ENCODE measurements at regions not wholly inside any gene's neighbourhood (a gene's known extent, or its start where the extent isn't known, plus 50 kb on each side); places are given as distances from the start of the nearest gene placed in this dataset.
"Not testable (repeated sequence)": the region's sequence is repeated elsewhere in the genome, so short reads cannot be mapped to it uniquely, and the experiment has no call there.

DNA sequence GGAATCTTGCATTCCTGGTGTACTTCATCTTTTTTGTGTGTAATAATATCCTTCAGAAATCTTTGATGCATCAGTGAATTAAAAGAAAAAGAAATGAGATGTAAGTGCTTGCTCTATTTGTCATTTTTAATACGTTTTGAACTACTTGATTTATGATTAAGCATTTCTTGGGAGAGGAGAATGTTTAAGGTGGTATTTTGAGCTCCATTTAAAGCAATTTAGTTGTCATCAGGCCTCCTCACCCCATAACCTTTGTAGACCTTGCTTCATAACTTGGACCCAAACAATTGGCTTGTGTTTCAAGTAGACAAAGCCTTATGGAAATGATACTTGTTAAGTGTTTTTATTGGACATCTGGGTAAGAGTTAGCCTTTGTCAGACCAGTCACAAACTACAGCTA is 87.1 kb upstream of the VEPH1 start:
- H3K9ac ChIP-seq (ENCODE audit: low read length): no peak overlapping the region

GRCh38 chr3:157589211-157589610 is 86.0 kb upstream of the VEPH1 start:
- no peaks in the 10 kb centered on the region for H3K4me1 ChIP-seq (ENCODE audit: insufficient read depth, low read length)
- H3K27me3 ChIP-seq (ENCODE audit: control insufficient read depth in 1 of 2, insufficient read depth in 2 of 2, low read length in 2 of 2): no peaks in the 10 kb centered on the region
- no peak overlapping the region for H3K4me3 ChIP-seq (ENCODE audit: low read depth in 1 of 2, low read length in 2 of 2)
- H3K9ac ChIP-seq (ENCODE audit: low read length): no peak overlapping the region
- H3K27ac ChIP-seq (ENCODE audit: low read depth, low read length): no peak overlapping the region
- no peaks in the 10 kb centered on the region for H3K9me3 ChIP-seq (ENCODE audit: low read length)
- H3K36me3 ChIP-seq (ENCODE audit: insufficient read depth, low read length): no peaks in the 10 kb centered on the region

More for the DNA sequence above, 87.1 kb upstream of the VEPH1 start:
- no peak overlapping the region for H3K27ac ChIP-seq (ENCODE audit: low read depth, low read length)
- no peaks in the 10 kb centered on the region for H3K9me3 ChIP-seq (ENCODE audit: low read length)
- no peaks in the 10 kb centered on the region for H3K27me3 ChIP-seq (ENCODE audit: control insufficient read depth in 1 of 2, insufficient read depth in 2 of 2, low read length in 2 of 2)
- no peaks in the 10 kb centered on the region for H3K36me3 ChIP-seq (ENCODE audit: insufficient read depth, low read length)
- H3K4me3 ChIP-seq (ENCODE audit: low read depth in 1 of 2, low read length in 2 of 2): no peak overlapping the region
- no peaks in the 10 kb centered on the region for H3K4me1 ChIP-seq (ENCODE audit: insufficient read depth, low read length)

- Histone ChIP-seq H3K4me1 (ENCODE audit: insufficient read depth, low read length) (no peaks in the 10 kb centered on the region), H3K36me3 (ENCODE audit: insufficient read depth, low read length) (no peaks in the 10 kb centered on the region)
Observed at GRCh38 chr3:157588386-157589060, 85.3 kb upstream of the VEPH1 start.

DNA sequence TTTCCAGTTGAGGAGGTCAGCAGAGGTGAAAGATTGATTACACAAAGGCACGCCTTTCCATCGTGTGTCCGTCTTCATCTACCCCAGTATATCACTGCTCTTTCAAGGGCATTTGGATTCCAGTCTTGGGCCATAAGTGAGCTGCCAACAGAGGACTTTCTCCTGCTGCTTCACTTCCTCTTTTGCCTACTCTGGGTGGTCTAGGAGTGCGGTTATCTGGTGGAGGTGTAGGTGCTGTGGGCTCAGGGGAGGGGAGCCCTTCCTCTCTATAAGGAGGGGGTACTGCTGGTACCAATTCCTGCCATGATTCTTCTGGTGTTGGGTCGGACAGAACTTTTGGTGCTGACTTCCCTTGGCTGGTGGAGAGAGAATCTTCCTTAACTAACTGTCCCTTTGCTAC is 83.1 kb upstream of the VEPH1 start:
- no peaks in the 10 kb centered on the region for H3K9me3 ChIP-seq (ENCODE audit: low read length)
- H3K36me3 ChIP-seq (ENCODE audit: insufficient read depth, low read length): no peaks in the 10 kb centered on the region
- no peaks in the 10 kb centered on the region for H3K27me3 ChIP-seq (ENCODE audit: control insufficient read depth in 1 of 2, insufficient read depth in 2 of 2, low read length in 2 of 2)
- H3K27ac ChIP-seq (ENCODE audit: low read depth, low read length): no peak overlapping the region
- H3K4me3 ChIP-seq (ENCODE audit: low read depth in 1 of 2, low read length in 2 of 2): no peak overlapping the region
- no peak overlapping the region for H3K9ac ChIP-seq (ENCODE audit: low read length)
- H3K4me1 ChIP-seq (ENCODE audit: insufficient read depth, low read length): no peaks in the 10 kb centered on the region

More at GRCh38 chr3:157588386-157589060, 85.3 kb upstream of the VEPH1 start:
- Histone ChIP-seq H3K9me3 (ENCODE audit: low read length) (no peaks in the 10 kb centered on the region), H3K4me3 (ENCODE audit: low read depth in 1 of 2, low read length in 2 of 2) (no peak overlapping the region), H3K27me3 (ENCODE audit: control insufficient read depth in 1 of 2, insufficient read depth in 2 of 2, low read length in 2 of 2) (no peaks in the 10 kb centered on the region), H3K9ac (ENCODE audit: low read length) (no peak overlapping the region), H3K27ac (ENCODE audit: low read depth, low read length) (no peak overlapping the region)

GRCh38 chr3:157585386-157585785 is 82.2 kb upstream of the VEPH1 start:
- H3K4me1 ChIP-seq (ENCODE audit: insufficient read depth, low read length): no peaks in the 10 kb centered on the region
- no peak overlapping the region for H3K27ac ChIP-seq (ENCODE audit: low read depth, low read length)
- H3K27me3 ChIP-seq (ENCODE audit: control insufficient read depth in 1 of 2, insufficient read depth in 2 of 2, low read length in 2 of 2): no peaks in the 10 kb centered on the region
- no peaks in the 10 kb centered on the region for H3K9me3 ChIP-seq (ENCODE audit: low read length)
- H3K4me3 ChIP-seq (ENCODE audit: low read depth in 1 of 2, low read length in 2 of 2): no peak overlapping the region
- H3K36me3 ChIP-seq (ENCODE audit: insufficient read depth, low read length): no peaks in the 10 kb centered on the region
- no peak overlapping the region for H3K9ac ChIP-seq (ENCODE audit: low read length)

DNA sequence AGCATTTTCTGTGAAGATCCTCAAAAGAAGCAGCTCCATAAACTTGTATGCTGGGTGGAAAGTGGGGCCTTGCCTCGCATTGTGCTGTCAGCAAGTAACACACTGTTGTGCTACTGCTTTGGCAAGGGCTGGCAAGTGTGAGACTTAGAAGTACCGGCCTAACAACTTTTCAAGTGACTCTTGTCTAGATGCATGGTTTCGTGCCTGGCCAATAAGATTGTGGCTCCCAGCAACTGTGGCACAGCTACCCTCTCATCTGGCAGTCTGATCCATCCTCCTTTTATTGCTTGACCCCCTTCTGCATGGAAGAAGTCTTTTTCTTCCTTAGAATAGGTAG is 79.4 kb upstream of the VEPH1 start:
- Histone ChIP-seq H3K36me3 (ENCODE audit: insufficient read depth, low read length) (no peaks in the 10 kb centered on the region), H3K4me1 (ENCODE audit: insufficient read depth, low read length) (no peaks in the 10 kb centered on the region), H3K4me3 (ENCODE audit: low read depth in 1 of 2, low read length in 2 of 2) (no peak overlapping the region), H3K9me3 (ENCODE audit: low read length) (no peaks in the 10 kb centered on the region), H3K27ac (ENCODE audit: low read depth, low read length) (no peak overlapping the region), H3K27me3 (ENCODE audit: control insufficient read depth in 1 of 2, insufficient read depth in 2 of 2, low read length in 2 of 2) (no peaks in the 10 kb centered on the region), H3K9ac (ENCODE audit: low read length) (no peak overlapping the region)

GRCh38 chr3:157581956-157582636 is 78.9 kb upstream of the VEPH1 start:
- not testable (repeated sequence) for H3K4me3 ChIP-seq (ENCODE audit: low read depth in 1 of 2, low read length in 2 of 2); H3K9me3 ChIP-seq (ENCODE audit: low read length); H3K36me3 ChIP-seq (ENCODE audit: insufficient read depth, low read length); H3K4me1 ChIP-seq (ENCODE audit: insufficient read depth, low read length); H3K9ac ChIP-seq (ENCODE audit: low read length); H3K27ac ChIP-seq (ENCODE audit: low read depth, low read length); H3K27me3 ChIP-seq (ENCODE audit: control insufficient read depth in 1 of 2, insufficient read depth in 2 of 2, low read length in 2 of 2)

DNA sequence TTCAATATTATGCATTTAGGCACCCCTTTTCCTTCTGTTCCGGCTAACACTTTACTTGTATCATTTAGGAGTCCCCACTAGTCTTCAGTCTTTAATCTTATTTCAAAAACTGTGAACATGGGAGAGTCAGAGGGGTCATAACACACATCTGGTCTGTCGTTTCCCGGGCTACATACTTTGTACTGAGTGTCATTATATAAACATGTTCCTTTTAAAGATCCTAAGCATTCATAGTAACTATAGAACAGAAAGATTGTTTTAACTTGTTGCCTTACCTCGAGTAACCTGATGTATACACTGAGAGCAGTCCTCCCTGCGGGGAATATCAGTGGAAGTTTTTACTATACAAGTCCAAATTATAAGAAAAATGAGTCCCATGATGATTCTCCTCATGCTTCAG is 78.2 kb upstream of the VEPH1 start:
- H3K9ac ChIP-seq (ENCODE audit: low read length): no peak overlapping the region
- H3K27me3 ChIP-seq (ENCODE audit: control insufficient read depth in 1 of 2, insufficient read depth in 2 of 2, low read length in 2 of 2): no peaks in the 10 kb centered on the region
- no peak overlapping the region for H3K27ac ChIP-seq (ENCODE audit: low read depth, low read length)
- no peaks in the 10 kb centered on the region for H3K4me1 ChIP-seq (ENCODE audit: insufficient read depth, low read length)
- H3K36me3 ChIP-seq (ENCODE audit: insufficient read depth, low read length): no peaks in the 10 kb centered on the region
- no peaks in the 10 kb centered on the region for H3K9me3 ChIP-seq (ENCODE audit: low read length)
- no peak overlapping the region for H3K4me3 ChIP-seq (ENCODE audit: low read depth in 1 of 2, low read length in 2 of 2)

GRCh38 chr3:157578181-157578580 is 75.0 kb upstream of the VEPH1 start:
- no peak overlapping the region for H3K27ac ChIP-seq (ENCODE audit: low read depth, low read length)
- H3K9me3 ChIP-seq (ENCODE audit: low read length): no peaks in the 10 kb centered on the region
- no peak overlapping the region for H3K4me3 ChIP-seq (ENCODE audit: low read depth in 1 of 2, low read length in 2 of 2)
- no peaks in the 10 kb centered on the region for H3K4me1 ChIP-seq (ENCODE audit: insufficient read depth, low read length)
- H3K9ac ChIP-seq (ENCODE audit: low read length): no peak overlapping the region
- no peaks in the 10 kb centered on the region for H3K27me3 ChIP-seq (ENCODE audit: control insufficient read depth in 1 of 2, insufficient read depth in 2 of 2, low read length in 2 of 2)
- H3K36me3 ChIP-seq (ENCODE audit: insufficient read depth, low read length): no peaks in the 10 kb centered on the region

DNA sequence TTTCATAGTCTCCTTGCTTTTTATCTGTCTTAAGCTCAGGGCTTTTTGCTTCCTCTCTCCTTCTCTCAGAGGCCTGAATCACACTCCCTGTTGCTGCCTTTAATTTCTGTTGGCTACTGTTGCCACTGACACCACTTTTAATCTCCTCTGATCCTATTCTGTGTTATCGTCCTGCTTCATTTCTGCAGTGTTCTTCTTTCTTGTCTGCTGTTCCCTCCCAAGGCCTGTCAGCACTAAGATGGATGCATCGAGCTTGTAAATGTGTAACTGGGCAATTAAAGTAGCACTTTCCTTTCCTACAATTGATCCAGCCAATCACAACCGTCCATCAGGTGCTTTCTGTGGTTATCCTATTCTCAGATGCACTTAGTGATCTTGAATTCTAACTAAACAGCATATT is 71.3 kb upstream of the VEPH1 start:
- no peaks in the 10 kb centered on the region for H3K4me1 ChIP-seq (ENCODE audit: insufficient read depth, low read length)
- H3K9ac ChIP-seq (ENCODE audit: low read length): no peak overlapping the region
- H3K27ac ChIP-seq (ENCODE audit: low read depth, low read length): no peak overlapping the region
- H3K9me3 ChIP-seq (ENCODE audit: low read length): no peaks in the 10 kb centered on the region
- H3K36me3 ChIP-seq (ENCODE audit: insufficient read depth, low read length): no peaks in the 10 kb centered on the region
- H3K27me3 ChIP-seq (ENCODE audit: control insufficient read depth in 1 of 2, insufficient read depth in 2 of 2, low read length in 2 of 2): no peaks in the 10 kb centered on the region
- no peak overlapping the region for H3K4me3 ChIP-seq (ENCODE audit: low read depth in 1 of 2, low read length in 2 of 2)

DNA sequence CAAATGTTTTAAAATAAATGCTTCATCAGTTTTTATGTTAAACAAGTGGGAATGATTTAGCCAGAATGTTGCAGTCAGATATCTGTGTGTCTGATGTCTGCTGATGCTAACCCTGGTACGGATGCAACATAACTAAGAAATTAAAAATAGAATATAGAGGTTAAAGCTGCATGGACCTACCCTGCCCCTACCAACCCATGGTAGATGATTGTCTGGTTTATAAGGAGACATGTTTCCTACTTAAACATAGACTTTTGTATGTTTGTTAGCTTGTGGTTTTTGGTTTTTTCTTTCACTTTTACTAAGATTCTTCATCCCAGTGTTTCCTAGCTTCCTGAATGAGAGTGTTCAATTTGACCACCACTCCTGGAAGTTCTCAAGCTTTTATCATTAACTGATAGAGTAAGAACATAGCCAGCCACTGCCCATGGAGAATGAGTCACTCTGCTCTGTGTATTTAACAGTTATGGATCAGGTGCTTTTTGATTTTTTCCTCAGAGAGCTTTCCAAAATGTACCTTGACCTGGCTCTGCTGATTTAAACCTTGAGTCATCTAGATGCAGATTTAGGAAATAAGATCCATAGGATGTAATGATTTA is 70.7 kb upstream of the VEPH1 start:
- Histone ChIP-seq H3K4me1 (ENCODE audit: insufficient read depth, low read length) (no peaks in the 10 kb centered on the region), H3K4me3 (ENCODE audit: low read depth in 1 of 2, low read length in 2 of 2) (no peak overlapping the region), H3K27ac (ENCODE audit: low read depth, low read length) (no peak overlapping the region), H3K36me3 (ENCODE audit: insufficient read depth, low read length) (no peaks in the 10 kb centered on the region), H3K27me3 (ENCODE audit: control insufficient read depth in 1 of 2, insufficient read depth in 2 of 2, low read length in 2 of 2) (no peaks in the 10 kb centered on the region), H3K9me3 (ENCODE audit: low read length) (no peaks in the 10 kb centered on the region), H3K9ac (ENCODE audit: low read length) (no peak overlapping the region)

DNA sequence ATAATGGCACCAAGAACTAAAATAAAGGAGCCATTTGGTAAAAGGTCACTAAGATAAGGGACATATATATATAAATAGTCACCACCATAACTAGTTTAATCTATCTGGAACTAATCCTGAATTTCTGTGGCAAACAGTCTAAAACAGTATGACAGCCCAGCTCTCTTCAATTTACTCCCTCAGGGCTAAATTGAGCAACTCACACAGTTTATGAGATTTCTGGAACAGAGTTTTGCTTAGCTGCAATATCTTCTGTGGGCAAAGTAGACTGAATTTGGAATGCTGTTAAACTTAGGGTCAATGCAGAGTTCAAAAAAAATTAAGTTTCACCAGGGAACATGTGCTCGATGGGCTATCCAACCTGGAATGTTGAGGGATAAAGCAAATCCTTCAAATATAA is 70.1 kb upstream of the VEPH1 start:
- Histone ChIP-seq H3K9me3 (ENCODE audit: low read length) (no peaks in the 10 kb centered on the region), H3K4me3 (ENCODE audit: low read depth in 1 of 2, low read length in 2 of 2) (no peak overlapping the region), H3K9ac (ENCODE audit: low read length) (no peak overlapping the region), H3K4me1 (ENCODE audit: insufficient read depth, low read length) (no peaks in the 10 kb centered on the region), H3K27ac (ENCODE audit: low read depth, low read length) (no peak overlapping the region), H3K36me3 (ENCODE audit: insufficient read depth, low read length) (no peaks in the 10 kb centered on the region), H3K27me3 (ENCODE audit: control insufficient read depth in 1 of 2, insufficient read depth in 2 of 2, low read length in 2 of 2) (no peaks in the 10 kb centered on the region)

All from muscle layer of colon (tissue), 2 donors.